Activated T-helper 1 cell treated with anti-CD3 and anti-CD28 coated beads, Interleukin-2, amount 50 U/mL, for 16 hours (primary cell): ENCODE measurements at regions not wholly inside any gene's neighbourhood (a gene's known extent, or its start where the extent isn't known, plus 50 kb on each side); places are given as distances from the start of the nearest gene placed in this dataset.

ENCODE experiments used
- DNase-seq, 2 donors: peaks; one replicate each; pipeline ENCODE4 v3.0.0-alpha.2; 2020; ENCODE audit warnings: low read depth in 1 of 2, low spot score in 1 of 2

DNA sequence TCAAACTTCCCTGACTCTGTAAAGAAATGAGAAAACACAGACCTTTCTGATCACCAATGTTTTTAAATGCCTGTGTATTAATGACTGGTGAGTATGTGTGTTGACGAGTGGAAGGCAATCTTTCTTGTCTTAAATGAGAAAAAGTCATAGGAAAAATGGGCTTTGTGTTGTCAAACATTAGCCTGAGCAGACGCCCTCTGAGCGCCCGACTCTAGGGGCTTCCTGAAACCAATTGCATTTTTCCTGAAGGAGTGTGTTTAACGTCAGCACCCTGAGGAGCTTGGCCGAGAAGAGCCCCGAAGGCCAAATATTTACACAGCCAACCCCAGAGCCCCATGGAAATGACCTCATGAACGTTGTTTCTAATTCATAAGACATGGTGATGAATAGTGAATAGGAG lies 154.3 kb downstream of the PHF2 start:
- DNase-seq: no peak

DNA sequence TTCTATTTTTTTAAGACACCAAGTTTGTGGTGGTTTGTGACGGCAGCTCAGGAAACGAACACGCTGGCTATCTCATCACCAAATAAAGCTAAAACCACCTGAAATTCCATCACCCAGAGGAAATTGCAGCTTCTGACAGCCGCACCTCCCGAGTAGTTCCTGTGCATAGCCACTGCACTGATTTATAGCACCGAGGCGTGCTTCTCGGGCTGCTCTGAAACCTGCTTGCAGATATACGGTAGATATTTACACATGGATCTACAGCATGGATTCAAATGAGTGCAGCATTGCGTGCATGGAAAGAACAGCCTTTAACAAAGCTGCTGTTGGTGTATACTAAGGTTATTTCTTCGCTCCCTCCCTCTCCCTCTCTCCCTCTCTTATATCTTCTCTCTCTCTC lies 153.8 kb downstream of the PHF2 start:
- DNase-seq: no peak
